Glutamatergic neuron (in vitro differentiated cells): ENCODE measurements at regions not wholly inside any gene's neighbourhood (a gene's known extent, or its start where the extent isn't known, plus 50 kb on each side); places are given as distances from the start of the nearest gene placed in this dataset.

ENCODE experiments used
- DNase-seq: peaks from one replicate; pipeline ENCODE4 v3.0.0; 2022
- H3K27ac Mint-ChIP-seq: one replicate; pipeline ENCODE4 v1.8.0; 2020; ENCODE audit warnings: mild to moderate bottlenecking, mixed read lengths, inconsistent platforms; ENCODE audit not compliant: unreplicated experiment
- H3K27me3 Mint-ChIP-seq: one replicate; pipeline ENCODE4 v1.8.0; 2020; ENCODE audit warnings: mild to moderate bottlenecking, moderate library complexity, mixed read lengths, inconsistent platforms; ENCODE audit not compliant: unreplicated experiment
- H3K36me3 Mint-ChIP-seq: one replicate; pipeline ENCODE4 v1.8.0; 2020; ENCODE audit warnings: mild to moderate bottlenecking, mixed read lengths, inconsistent platforms; ENCODE audit not compliant: unreplicated experiment
- H3K4me1 Mint-ChIP-seq: one replicate; pipeline ENCODE4 v1.8.0; 2020; ENCODE audit warnings: mild to moderate bottlenecking, low read depth, mixed read lengths, inconsistent platforms; ENCODE audit not compliant: unreplicated experiment
- H3K4me3 Mint-ChIP-seq: one replicate; pipeline ENCODE4 v1.8.0; 2020; ENCODE audit warnings: mild to moderate bottlenecking, mixed read lengths, inconsistent platforms; ENCODE audit not compliant: unreplicated experiment
- H3K9me3 Mint-ChIP-seq: one replicate; pipeline ENCODE4 v1.8.0; 2020; ENCODE audit warnings: mild to moderate bottlenecking, moderate library complexity, mixed read lengths, inconsistent platforms; ENCODE audit not compliant: unreplicated experiment
- CTCF ChIP-seq: fragments of 200-600 bp; sonication (generic); IDR thresholded peaks from one replicate; pipeline ENCODE4 v1.5.0; 2021; ENCODE audit not compliant: partially characterized antibody, unreplicated experiment

GRCh38 chr3:161975201-161975600, 478.6 kb downstream of the OTOL1 start:
- Mint-ChIP-seq H3K9me3 (peaks cover 4% of the 10 kb centered on the region), H3K4me3 (no peak overlapping the region), H3K4me1 (no peaks in the 10 kb centered on the region), H3K36me3 (no peaks in the 10 kb centered on the region), H3K27me3 (no peaks in the 10 kb centered on the region), H3K27ac (no peak overlapping the region)
- no peak for DNase-seq
- no peak for TF ChIP-seq CTCF

GRCh38 chr3:161977063-161977462, 480.5 kb downstream of the OTOL1 start:
- Mint-ChIP-seq H3K36me3 (no peaks in the 10 kb centered on the region), H3K9me3 (peaks cover 4% of the 10 kb centered on the region), H3K4me1 (no peaks in the 10 kb centered on the region), H3K27ac (no peak overlapping the region), H3K27me3 (no peaks in the 10 kb centered on the region), H3K4me3 (no peak overlapping the region)
- no peak for DNase-seq
- no peak for TF ChIP-seq CTCF

- no peaks in the 10 kb centered on the region for H3K4me1 Mint-ChIP-seq
- no peak overlapping the region for H3K4me3 Mint-ChIP-seq
These were observed 481.2 kb downstream of the OTOL1 start for GRCh38 chr3:161977850-161978249.

GRCh38 chr3:161987933-161988332, 491.3 kb downstream of the OTOL1 start:
- no peaks in the 10 kb centered on the region for H3K27me3 Mint-ChIP-seq
- no peaks in the 10 kb centered on the region for H3K4me1 Mint-ChIP-seq
- no peak overlapping the region for H3K4me3 Mint-ChIP-seq
- DNase-seq = no peak
- H3K9me3 Mint-ChIP-seq = no peaks in the 10 kb centered on the region
- H3K27ac Mint-ChIP-seq = no peak overlapping the region
- TF ChIP-seq CTCF = no peak
- no peaks in the 10 kb centered on the region for H3K36me3 Mint-ChIP-seq

More at GRCh38 chr3:161977850-161978249, 481.2 kb downstream of the OTOL1 start:
- H3K36me3 Mint-ChIP-seq = no peaks in the 10 kb centered on the region
- DNase-seq = no peak
- H3K27ac Mint-ChIP-seq = no peak overlapping the region
- no peak for TF ChIP-seq CTCF
- H3K27me3 Mint-ChIP-seq = no peaks in the 10 kb centered on the region
- H3K9me3 Mint-ChIP-seq = peaks cover 4% of the 10 kb centered on the region

GRCh38 chr3:161989012-161989411, 492.4 kb downstream of the OTOL1 start:
- no peaks in the 10 kb centered on the region for H3K36me3 Mint-ChIP-seq
- H3K9me3 Mint-ChIP-seq = no peaks in the 10 kb centered on the region
- no peak overlapping the region for H3K4me3 Mint-ChIP-seq
- DNase-seq = no peak
- TF ChIP-seq CTCF = no peak
- no peaks in the 10 kb centered on the region for H3K4me1 Mint-ChIP-seq
- no peak overlapping the region for H3K27ac Mint-ChIP-seq
- no peaks in the 10 kb centered on the region for H3K27me3 Mint-ChIP-seq
